ENCODE measurements at regions not wholly inside any gene's neighbourhood (a gene's known extent, or its start where the extent isn't known, plus 50 kb on each side); places are given as distances from the start of the nearest gene placed in this dataset.

DNA sequence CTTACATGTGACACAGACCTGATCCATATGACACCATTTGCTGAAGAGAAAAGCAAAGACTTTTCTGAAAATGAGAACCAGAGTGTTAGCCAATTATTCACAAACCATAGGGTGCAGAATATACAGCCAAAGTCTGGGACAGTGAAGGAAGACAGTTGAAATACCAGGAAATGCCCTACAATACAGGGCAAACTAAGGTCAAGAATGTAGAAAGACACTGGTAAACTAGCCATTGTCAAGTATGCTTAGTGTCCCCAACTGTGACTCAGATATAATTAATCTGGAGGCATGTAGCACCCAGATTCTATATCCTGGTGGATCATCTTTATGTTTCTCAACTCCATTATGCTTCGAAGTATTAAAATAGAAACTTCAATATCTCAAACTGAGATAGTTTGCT, 200.9 kb upstream of the FSTL5 start:
- TF ChIP-seq, protein P1, sequence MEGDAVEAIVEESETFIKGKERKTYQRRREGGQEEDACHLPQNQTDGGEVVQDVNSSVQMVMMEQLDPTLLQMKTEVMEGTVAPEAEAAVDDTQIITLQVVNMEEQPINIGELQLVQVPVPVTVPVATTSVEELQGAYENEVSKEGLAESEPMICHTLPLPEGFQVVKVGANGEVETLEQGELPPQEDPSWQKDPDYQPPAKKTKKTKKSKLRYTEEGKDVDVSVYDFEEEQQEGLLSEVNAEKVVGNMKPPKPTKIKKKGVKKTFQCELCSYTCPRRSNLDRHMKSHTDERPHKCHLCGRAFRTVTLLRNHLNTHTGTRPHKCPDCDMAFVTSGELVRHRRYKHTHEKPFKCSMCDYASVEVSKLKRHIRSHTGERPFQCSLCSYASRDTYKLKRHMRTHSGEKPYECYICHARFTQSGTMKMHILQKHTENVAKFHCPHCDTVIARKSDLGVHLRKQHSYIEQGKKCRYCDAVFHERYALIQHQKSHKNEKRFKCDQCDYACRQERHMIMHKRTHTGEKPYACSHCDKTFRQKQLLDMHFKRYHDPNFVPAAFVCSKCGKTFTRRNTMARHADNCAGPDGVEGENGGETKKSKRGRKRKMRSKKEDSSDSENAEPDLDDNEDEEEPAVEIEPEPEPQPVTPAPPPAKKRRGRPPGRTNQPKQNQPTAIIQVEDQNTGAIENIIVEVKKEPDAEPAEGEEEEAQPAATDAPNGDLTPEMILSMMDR (IDR thresholded peaks at IDR 0.05; ENCODE audit: unreplicated experiment) = no peak
- Mint-ChIP-seq H3K36me3 (ENCODE audit: insufficient read depth) (no peaks in the 10 kb centered on the region), H3K27me3 (no peaks in the 10 kb centered on the region), H3K9me3 (ENCODE audit: low read depth) (no peaks in the 10 kb centered on the region), H3K4me1 (ENCODE audit: low read depth) (no peaks in the 10 kb centered on the region), H3K27ac (no peak overlapping the region), H3K4me3 (ENCODE audit: low read depth) (no peak overlapping the region)
- DNase-seq (ENCODE audit: low spot score, unreplicated experiment) = no peak

GRCh38 chr4:162360369-162361149, 196.8 kb upstream of the FSTL5 start:
- TF ChIP-seq, protein P1 (IDR thresholded peaks at IDR 0.05; ENCODE audit: unreplicated experiment) = no peak
- Mint-ChIP-seq H3K4me1 (ENCODE audit: low read depth) (no peaks in the 10 kb centered on the region), H3K36me3 (ENCODE audit: insufficient read depth) (no peaks in the 10 kb centered on the region), H3K4me3 (ENCODE audit: low read depth) (no peak overlapping the region), H3K9me3 (ENCODE audit: low read depth) (no peaks in the 10 kb centered on the region), H3K27ac (no peak overlapping the region), H3K27me3 (no peaks in the 10 kb centered on the region)
- no peak for DNase-seq (ENCODE audit: low spot score, unreplicated experiment)

GRCh38 chr4:162356181-162356580, 192.4 kb upstream of the FSTL5 start:
- no peaks in the 10 kb centered on the region for H3K36me3 Mint-ChIP-seq (ENCODE audit: insufficient read depth)
- no peak for DNase-seq (ENCODE audit: low spot score, unreplicated experiment)
- H3K9me3 Mint-ChIP-seq (ENCODE audit: low read depth) = no peaks in the 10 kb centered on the region
- no peaks in the 10 kb centered on the region for H3K27me3 Mint-ChIP-seq
- no peaks in the 10 kb centered on the region for H3K4me1 Mint-ChIP-seq (ENCODE audit: low read depth)
- H3K27ac Mint-ChIP-seq = no peak overlapping the region
- TF ChIP-seq, protein P1 (IDR thresholded peaks at IDR 0.05; ENCODE audit: unreplicated experiment) = no peak
- H3K4me3 Mint-ChIP-seq (ENCODE audit: low read depth) = no peak overlapping the region

DNA sequence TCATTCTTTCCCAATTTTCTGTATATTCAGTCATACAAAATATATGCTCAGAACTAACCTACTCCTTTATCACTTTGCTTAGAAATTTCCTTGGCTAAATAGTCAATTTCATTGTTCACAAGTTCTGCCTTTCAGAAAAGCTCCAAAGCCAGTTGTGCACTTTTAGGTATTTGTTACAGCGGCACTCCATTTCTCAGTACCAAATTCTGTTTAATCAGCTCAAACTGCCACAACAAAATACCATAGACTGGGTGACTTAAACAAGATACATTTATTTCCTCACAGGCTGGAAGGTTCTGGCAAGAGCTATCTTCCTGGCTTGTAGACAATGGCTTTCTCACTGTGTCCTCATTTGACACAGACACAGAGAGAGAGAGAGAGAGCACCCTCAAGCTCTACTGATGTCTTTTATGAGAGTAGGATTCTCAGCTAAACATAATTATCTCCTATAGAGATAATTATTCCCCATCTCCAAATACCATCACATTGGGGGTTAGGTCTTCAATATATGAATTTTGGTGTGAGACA, 188.8 kb upstream of the FSTL5 start:
- TF ChIP-seq, protein P1 (IDR thresholded peaks at IDR 0.05; ENCODE audit: unreplicated experiment) = no peak
- DNase-seq (ENCODE audit: low spot score, unreplicated experiment) = no peak
- Mint-ChIP-seq H3K27ac (no peak overlapping the region), H3K4me1 (ENCODE audit: low read depth) (no peaks in the 10 kb centered on the region), H3K4me3 (ENCODE audit: low read depth) (no peak overlapping the region), H3K36me3 (ENCODE audit: insufficient read depth) (no peaks in the 10 kb centered on the region), H3K27me3 (no peaks in the 10 kb centered on the region), H3K9me3 (ENCODE audit: low read depth) (no peaks in the 10 kb centered on the region)

DNA sequence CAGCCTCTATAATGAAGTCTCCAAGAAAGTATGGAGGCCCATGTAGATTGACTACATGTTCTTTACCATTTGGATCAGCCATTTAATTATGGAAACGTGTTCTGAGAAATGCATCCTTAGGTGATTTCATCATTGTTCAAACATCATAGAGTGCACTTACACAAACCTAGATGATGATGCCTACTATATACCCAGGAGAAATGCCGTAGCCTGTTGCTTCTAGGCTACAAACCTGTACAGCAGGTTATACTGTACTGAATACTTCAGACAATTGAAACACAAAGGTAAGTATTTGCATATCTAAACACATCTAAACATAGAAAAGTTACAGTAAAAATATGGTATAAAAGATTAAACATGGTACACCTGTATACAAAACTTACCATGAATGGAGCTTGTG, 186.5 kb upstream of the FSTL5 start:
- H3K27ac Mint-ChIP-seq = no peak overlapping the region
- TF ChIP-seq, protein P1 (IDR thresholded peaks at IDR 0.05; ENCODE audit: unreplicated experiment) = no peak
- no peaks in the 10 kb centered on the region for H3K36me3 Mint-ChIP-seq (ENCODE audit: insufficient read depth)
- no peak for DNase-seq (ENCODE audit: low spot score, unreplicated experiment)
- H3K4me1 Mint-ChIP-seq (ENCODE audit: low read depth) = no peaks in the 10 kb centered on the region
- H3K9me3 Mint-ChIP-seq (ENCODE audit: low read depth) = no peaks in the 10 kb centered on the region
- no peak overlapping the region for H3K4me3 Mint-ChIP-seq (ENCODE audit: low read depth)
- H3K27me3 Mint-ChIP-seq = no peaks in the 10 kb centered on the region

All from progenitor cell of endocrine pancreas (in vitro differentiated cells).